HuH-7.5 (cell line): ENCODE measurements at regions not wholly inside any gene's neighbourhood (a gene's known extent, or its start where the extent isn't known, plus 50 kb on each side); places are given as distances from the start of the nearest gene placed in this dataset.
"Not testable (repeated sequence)": the region's sequence is repeated elsewhere in the genome, so short reads cannot be mapped to it uniquely, and the experiment has no call there.

ENCODE experiments used
- DNase-seq: peaks from one replicate; pipeline ENCODE4 v3.0.0; 2011; ENCODE audit warnings: low spot score

- DNase-seq: no peak
These were observed 226.1 kb upstream of the SH3BP4 start for GRCh38 chr2:234725528-234726264.

DNA sequence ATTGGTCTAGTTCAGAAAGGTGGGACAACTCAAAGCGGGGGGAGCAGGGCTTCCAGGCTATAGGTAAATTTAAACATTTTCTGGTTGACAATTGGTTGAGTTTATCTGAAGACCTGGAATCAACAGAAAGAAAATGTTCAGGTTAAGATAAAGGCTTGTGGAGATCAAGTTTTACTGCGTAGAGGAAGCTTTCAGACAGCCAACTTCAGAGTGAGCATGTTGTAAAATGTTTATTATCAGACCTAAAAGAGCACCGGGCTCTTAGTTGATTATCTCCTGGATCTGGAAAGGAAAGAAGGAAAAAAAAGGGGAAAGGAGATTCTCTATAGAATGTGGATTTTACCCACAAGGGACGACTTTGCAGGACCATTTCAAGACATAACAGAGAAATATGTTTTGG lies 227.0 kb upstream of the SH3BP4 start:
- DNase-seq: no peak

DNA sequence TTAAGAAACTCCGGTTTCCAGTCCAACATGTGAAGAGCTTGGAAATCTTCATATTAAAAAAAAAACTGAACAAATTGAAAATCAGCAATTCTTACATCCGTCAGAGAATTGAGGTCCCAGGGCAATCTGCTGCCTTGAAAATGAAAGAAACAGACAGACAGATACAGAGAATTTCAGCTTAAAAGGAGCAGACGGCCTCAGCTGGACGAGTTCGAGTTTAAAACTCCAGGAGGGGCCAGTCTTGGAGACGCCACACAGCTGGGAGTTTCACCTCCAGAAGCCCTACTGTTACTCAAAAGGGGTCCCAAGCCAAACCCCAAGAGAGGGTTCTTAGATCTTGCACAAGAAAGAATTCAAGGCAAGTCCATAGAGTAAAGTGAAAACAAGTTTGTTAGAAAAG lies 226.5 kb upstream of the ARL4C start:
- no peak for DNase-seq

GRCh38 chr2:234722176-234722575 lies 225.3 kb upstream of the ARL4C start:
- no peak for DNase-seq

DNA sequence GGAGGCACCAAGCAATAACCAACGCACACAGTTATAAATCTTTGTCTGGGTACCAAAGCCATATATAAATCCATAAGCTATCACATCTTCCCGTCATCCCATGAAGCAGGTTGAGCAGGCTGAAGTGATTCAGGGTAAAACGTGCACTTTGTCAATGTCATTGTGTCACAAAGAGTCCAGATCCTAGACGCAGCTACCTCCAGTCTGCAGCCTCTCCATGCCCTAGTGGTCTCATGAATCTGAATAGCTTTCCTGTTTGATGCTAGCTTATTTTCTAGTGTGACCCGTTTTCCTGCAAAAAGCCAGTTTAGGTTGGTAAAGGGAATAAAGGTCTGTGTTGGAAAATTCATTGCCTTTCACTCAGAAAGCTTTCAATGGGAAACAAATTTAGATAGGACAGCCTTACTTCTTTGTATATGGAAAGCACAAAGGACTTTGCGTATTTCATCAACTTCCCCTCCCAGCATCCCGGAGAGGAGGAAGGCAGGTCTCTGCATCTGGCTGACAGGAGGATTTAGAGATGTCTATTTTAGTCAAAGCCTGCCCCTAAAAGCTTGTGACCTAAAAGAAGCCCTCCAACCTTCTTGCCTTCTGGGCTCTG lies 222.3 kb upstream of the ARL4C start:
- DNase-seq: no peak

DNA sequence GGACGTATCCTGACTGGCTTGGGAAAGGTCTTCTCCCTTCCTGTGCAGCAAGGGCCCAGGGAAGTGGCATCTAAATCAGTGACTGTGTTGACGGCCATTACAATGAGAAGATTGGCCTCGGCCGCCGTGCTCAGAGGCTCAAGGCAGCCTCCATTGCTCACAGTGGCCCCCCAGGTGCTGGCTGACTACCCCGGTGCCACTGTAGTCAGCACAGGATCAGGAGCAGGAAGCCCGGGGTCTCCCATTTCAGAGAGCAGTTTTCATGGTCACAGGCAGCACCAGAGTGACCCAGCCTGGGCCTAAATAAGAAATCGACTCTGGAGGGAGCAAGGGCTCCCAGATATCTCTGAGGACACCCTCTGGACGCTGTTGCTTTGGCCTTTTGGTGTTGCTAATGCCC lies 219.4 kb upstream of the ARL4C start:
- DNase-seq: no peak

DNA sequence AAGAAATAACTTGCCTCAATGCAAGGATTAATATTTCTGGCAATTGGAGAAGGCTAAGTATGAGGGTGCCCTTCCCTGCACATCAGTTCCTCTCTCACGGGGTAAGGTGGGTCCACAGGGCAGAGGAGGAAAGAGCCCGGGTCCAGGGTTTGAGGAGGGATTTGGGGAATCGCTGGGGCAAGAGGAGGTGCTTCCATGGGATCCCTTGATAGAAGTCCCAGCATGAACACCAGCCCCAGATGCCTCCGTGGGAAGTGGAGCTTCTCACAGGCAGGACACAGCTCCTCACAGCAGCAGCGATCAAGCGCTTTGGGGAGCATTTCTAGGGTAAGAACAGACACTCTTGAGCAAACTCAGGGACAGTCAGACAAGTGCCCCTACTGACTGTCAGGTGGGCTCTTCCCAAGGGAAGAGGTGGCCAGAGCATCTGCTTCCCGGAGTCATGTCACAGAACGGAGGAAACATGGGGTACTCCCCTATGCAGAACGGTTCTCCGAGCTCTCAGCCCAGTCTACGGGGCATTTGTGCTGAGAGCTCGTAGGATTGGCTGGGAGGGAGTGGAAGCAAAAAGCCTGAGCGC lies 218.9 kb upstream of the ARL4C start:
- DNase-seq: no peak

DNA sequence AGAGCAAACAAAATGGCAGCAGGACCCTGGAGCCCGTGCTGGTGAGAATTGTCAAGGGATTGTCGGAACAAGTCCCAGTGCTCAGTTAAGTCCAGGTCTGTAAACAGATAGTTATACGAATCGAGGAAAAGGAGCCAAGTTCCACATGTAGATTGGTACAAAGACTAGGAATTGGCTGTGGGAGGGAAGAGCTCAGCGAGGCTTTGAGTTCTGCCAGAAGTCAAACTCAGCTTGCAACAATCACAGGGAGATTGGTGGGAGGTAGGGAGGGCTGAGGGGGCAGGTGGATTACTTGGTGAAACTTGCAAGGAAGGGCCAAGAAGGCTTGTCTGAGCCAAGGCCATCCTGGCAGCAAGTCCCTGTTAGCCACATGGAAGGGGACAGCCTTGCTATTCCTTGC lies 217.8 kb upstream of the ARL4C start:
- DNase-seq: no peak

- DNase-seq: no peak
These were observed 215.6 kb upstream of the ARL4C start for GRCh38 chr2:234712421-234712935.

GRCh38 chr2:234711308-234711707 lies 214.4 kb upstream of the ARL4C start:
- no peak for DNase-seq

- DNase-seq: no peak
These were observed 213.7 kb upstream of the ARL4C start for GRCh38 chr2:234710587-234710986.

- DNase-seq: no peak
These were observed 213.2 kb upstream of the ARL4C start for GRCh38 chr2:234710066-234710465.

- DNase-seq: no peak
These were observed 211.8 kb upstream of the ARL4C start for GRCh38 chr2:234708717-234709116.

GRCh38 chr2:234708091-234708683 lies 211.3 kb upstream of the ARL4C start:
- no peak for DNase-seq

GRCh38 chr2:234706086-234706485 lies 209.2 kb upstream of the ARL4C start:
- DNase-seq: no peak

DNA sequence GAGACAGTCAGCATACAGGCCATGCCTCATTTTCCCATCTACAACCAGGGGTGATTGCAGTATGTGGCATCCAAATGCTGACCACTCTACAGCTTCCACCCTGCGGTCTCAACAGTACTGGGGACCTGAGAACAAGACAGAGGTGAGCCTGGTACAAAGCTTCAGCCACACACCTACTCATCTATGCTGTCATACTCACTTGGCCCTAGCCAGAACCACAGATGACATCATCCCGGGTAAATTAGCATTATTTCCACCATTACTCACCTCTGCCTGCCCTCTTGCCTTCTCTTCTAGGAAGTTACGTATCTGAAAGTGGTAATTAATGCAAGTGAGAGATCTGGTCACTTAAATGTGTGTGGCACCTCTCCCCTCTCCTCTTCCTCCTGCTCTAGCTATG lies 208.2 kb upstream of the ARL4C start:
- no peak for DNase-seq

- DNase-seq: no peak
These were observed 206.4 kb upstream of the ARL4C start for GRCh38 chr2:234703258-234703657.

DNA sequence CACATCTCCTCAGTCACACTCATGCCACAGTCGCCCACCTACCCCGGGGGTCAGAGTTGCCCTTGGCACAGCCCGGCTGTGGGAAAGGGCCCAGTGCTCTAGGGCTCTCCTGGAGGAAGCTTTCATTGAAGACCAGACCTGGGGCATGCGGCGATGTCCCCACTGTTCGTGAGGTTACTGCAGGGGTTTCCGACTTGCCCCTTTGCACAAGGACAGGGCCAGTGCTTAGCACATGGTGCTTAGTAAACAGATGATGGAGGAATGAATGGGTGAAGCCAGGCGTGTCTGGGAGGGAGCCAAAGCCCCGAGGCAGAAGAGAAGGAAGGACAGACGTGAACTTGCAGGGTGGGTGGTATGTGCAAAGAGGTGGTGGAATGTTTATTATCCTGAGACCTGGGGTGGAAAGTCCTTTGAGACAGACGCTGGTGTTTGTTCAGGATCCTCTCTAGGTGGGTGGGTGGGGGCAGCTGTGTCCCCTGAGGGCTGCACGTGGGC lies 205.9 kb upstream of the ARL4C start:
- DNase-seq: no peak

DNA sequence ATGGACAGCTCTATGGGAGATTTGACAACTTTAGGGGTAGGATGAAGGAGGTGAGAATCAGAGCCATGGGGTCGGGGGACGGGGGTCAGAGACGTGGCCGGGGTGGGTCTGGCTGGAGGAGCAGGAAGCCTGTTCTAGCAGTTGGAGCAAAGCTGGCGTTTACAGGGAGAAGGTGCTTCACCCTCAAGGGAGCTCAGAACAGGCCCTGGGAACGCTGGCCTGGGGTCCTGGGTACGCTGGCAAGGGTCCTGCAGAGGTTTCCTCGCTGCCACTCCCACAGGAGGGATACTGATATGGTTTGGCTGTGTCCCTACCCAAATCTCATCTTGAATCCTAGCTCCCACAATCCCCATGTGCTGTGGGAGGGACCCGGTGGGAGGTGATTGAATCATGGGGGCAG lies 205.0 kb upstream of the ARL4C start:
- DNase-seq: no peak

DNA sequence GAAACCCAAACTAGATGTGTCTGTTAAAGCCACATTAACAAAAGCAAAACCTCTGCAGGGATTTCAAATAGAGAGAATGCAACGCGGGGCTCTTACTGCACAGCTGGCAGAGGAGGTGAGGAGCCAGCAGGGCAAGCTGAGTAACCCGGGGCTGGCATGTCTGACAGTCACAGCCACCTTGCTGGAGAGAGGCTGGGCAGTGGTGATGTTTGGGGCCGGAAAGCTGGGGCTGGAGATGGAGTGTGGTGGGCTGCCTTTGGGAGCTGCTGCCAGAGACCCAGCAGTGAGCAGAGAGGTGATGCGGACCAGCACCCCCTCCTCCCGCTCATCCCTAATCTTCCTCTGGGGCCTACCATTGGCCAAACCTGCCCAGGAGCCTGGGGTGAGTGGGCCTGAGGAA lies 204.5 kb upstream of the ARL4C start:
- no peak for DNase-seq

DNA sequence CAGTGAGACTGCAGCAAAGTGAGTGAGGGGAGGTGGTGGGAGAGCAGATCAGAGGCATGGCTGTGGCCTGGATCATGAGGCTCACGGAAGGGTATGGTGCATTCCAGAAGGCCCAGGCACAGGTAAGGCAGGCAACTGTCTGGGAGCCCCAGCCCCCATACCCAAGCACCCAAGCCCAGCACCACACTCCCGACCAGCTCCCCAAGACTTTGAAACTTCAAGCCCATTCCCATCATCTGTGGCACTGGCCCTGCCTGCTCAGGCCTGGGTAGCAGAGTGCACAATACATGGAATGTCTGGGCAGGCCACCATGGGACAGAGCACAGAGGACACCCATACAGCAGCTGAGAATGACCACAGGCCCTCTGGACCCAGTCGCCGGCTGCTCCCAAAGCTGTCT lies 202.6 kb upstream of the ARL4C start:
- no peak for DNase-seq

DNA sequence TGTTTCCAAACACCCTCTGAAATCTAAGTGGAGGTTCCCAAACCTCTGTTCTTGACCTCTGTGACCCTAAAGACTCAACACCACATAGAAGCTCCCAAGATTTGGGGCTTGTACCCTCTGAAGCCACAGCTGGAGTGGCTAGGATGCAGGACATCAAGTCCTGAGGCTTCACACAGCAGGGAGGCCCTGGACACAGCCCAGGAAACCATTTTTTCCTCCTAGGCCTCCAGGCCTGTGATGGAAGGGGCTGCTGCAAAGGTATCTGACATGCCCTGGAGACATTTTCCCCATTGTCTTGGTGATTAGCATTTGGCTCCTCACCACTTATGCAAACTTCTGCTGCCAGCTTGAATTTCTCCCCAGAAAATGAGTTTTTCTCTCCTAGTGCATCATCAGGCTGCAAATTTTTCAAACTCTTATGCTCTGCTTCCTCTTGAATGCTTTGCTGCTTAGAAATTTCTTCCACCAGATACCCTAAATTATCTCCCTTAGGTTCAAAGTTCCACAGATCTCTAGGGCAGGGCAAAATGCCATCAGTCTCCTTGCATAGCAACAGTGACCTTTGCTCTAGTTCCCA lies 200.5 kb upstream of the ARL4C start:
- not testable (repeated sequence) for DNase-seq

DNA sequence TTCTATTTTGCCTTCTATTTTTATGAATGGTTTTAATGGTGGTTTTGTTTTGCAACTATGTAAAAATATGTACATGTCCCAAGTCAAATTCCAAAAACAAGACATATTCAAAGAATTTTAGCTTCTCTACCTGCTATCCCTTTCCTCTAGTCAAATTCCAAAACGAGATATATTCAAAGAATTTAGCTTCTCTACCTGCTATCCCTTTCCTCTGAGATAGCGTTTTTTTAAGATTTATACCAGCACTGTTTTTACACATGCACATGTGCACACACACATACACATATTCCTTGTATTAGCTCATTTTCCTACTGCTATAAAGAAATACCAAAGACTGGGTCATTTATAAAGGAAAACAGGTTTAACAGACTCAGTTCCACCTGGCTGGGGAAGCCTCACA lies 199.1 kb upstream of the ARL4C start:
- no peak for DNase-seq
